IMR-90 (cell line): ENCODE measurements at regions not wholly inside any gene's neighbourhood (a gene's known extent, or its start where the extent isn't known, plus 50 kb on each side); places are given as distances from the start of the nearest gene placed in this dataset.

ENCODE experiments used
- ATAC-seq: fragments of 200-7000 bp; cut with Tn5 transposase; 2 replicates; pipeline ENCODE4 v1.9.1; 2020; ENCODE audit warnings: low read depth, mild to moderate bottlenecking, moderate library complexity
- BruUV-seq: library from RNA; stranded (reverse); fragments of 400-500 nt; replicated peaks from 2 replicates; lab custom pipeline; 2021; lab: Mats Ljungman, UMichigan
- CTCF ChIA-PET: fragments of 300-600 bp; formaldehyde crosslinking; extraction: SDS; loops from one replicate; lab custom pipeline; 2021; ENCODE audit warnings: antibody characterized with exemption; lab: Yijun Ruan, JAX
- POLR2A ChIA-PET: fragments of 300-600 bp; sonication (Branson Sonifier 250); formaldehyde crosslinking; loops from one replicate; lab custom pipeline; 2022; ENCODE audit warnings: antibody characterized with exemption; ENCODE audit not compliant: unreplicated experiment; lab: Charles Lee
- DNase-seq: peaks from one replicate; pipeline ENCODE4 v3.0.0; 2013
- H2AFZ ChIP-seq: replicated peaks from 2 replicates; pipeline ENCODE3; 2013; ENCODE audit warnings: low read length, mild to moderate bottlenecking; ENCODE audit not compliant: poor library complexity
- H2AK5ac ChIP-seq: 2 replicates; pipeline ENCODE4 v1.6.1; 2013; ENCODE audit warnings: low read depth, low read length, inconsistent platforms
- H2AK9ac ChIP-seq: replicated peaks from 2 replicates; pipeline ENCODE3; 2013; ENCODE audit warnings: mild to moderate bottlenecking, low read depth, low read length, moderate library complexity; ENCODE audit not compliant: poor library complexity
- H2BK120ac ChIP-seq: 2 replicates; pipeline ENCODE4 v1.6.1; 2013; ENCODE audit warnings: low read depth, low read length, inconsistent platforms
- H2BK15ac ChIP-seq: 3 replicates; pipeline ENCODE4 v1.6.1; 2013; ENCODE audit warnings: low read depth, low read length, inconsistent platforms
- H2BK20ac ChIP-seq: 2 replicates; pipeline ENCODE4 v1.6.1; 2013; ENCODE audit warnings: low read depth, mild to moderate bottlenecking, inconsistent platforms, low read length, moderate library complexity
- H2BK5ac ChIP-seq: 2 replicates; pipeline ENCODE4 v1.6.1; 2013; ENCODE audit warnings: mild to moderate bottlenecking, low read depth, low read length, inconsistent platforms; ENCODE audit not compliant: poor library complexity, severe bottlenecking
- H3K14ac ChIP-seq: replicated peaks from 2 replicates; pipeline ENCODE4 v1.6.1; 2013; ENCODE audit warnings: low read depth, low read length, inconsistent platforms
- H3K18ac ChIP-seq: 2 replicates; pipeline ENCODE4 v1.6.1; 2013; ENCODE audit warnings: low read depth, low read length, control low read depth
- H3K23ac ChIP-seq: 2 replicates; pipeline ENCODE4 v1.6.1; 2013; ENCODE audit warnings: low read depth, low read length, inconsistent platforms
- H3K27ac ChIP-seq: 2 replicates; pipeline ENCODE4 v1.5.1; 2013; ENCODE audit warnings: mild to moderate bottlenecking, control low read depth, low read length; ENCODE audit not compliant: insufficient read depth
- H3K27me3 ChIP-seq: 2 replicates; pipeline ENCODE4 v1.6.1; 2013; ENCODE audit warnings: low read length; ENCODE audit not compliant: control insufficient read depth, insufficient read depth
- H3K36me3 ChIP-seq: 2 replicates; pipeline ENCODE4 v1.6.1; 2013; ENCODE audit warnings: low read length, mixed read lengths; ENCODE audit not compliant: control insufficient read depth, insufficient read depth
- H3K4ac ChIP-seq: 2 replicates; pipeline ENCODE4 v1.6.1; 2013; ENCODE audit warnings: low read depth, low read length, inconsistent platforms
- H3K4me1 ChIP-seq: 2 replicates; pipeline ENCODE4 v1.6.1; 2013; ENCODE audit warnings: low read length, mixed read lengths; ENCODE audit not compliant: control insufficient read depth, insufficient read depth
- H3K4me2 ChIP-seq: 2 replicates; pipeline ENCODE4 v1.6.1; 2013; ENCODE audit warnings: low read depth, mild to moderate bottlenecking, control low read depth, low read length, moderate library complexity
- H3K4me3 ChIP-seq: 2 replicates; pipeline ENCODE4 v1.5.1; 2013; ENCODE audit warnings: low read depth, mild to moderate bottlenecking, control low read depth, low read length, moderate library complexity; ENCODE audit not compliant: insufficient read depth
- H3K56ac ChIP-seq: 2 replicates; pipeline ENCODE4 v1.6.1; 2013; ENCODE audit warnings: low read length, inconsistent platforms; ENCODE audit not compliant: insufficient read depth; ENCODE audit errors: extremely low read depth
- H3K79me1 ChIP-seq, 2 experiments: 2 replicates each; pipeline ENCODE4 v1.6.1; 2013; ENCODE audit warnings: low read length in 2 of 2, inconsistent platforms in 1 of 2, low read depth in 1 of 2
- H3K9ac ChIP-seq: 2 replicates; pipeline ENCODE4 v1.6.1; 2013; ENCODE audit warnings: low read depth, low read length, control low read depth
- H3K9me1 ChIP-seq: 2 replicates; pipeline ENCODE4 v1.6.1; 2013; ENCODE audit warnings: low read length, inconsistent platforms; ENCODE audit not compliant: insufficient read depth
- H3K9me3 ChIP-seq: 2 replicates; pipeline ENCODE4 v1.6.1; 2013; ENCODE audit warnings: low read length; ENCODE audit not compliant: control insufficient read depth, insufficient read depth
- H4K20me1 ChIP-seq: 2 replicates; pipeline ENCODE4 v1.6.1; 2013; ENCODE audit warnings: low read length, inconsistent platforms; ENCODE audit not compliant: insufficient read depth
- H4K5ac ChIP-seq: 2 replicates; pipeline ENCODE4 v1.6.1; 2013; ENCODE audit warnings: mild to moderate bottlenecking, low read depth, low read length, control low read depth
- H4K8ac ChIP-seq, 2 experiments: 2 replicates each; pipeline ENCODE4 v1.6.1; 2013; ENCODE audit warnings: low read depth in 2 of 2, low read length in 2 of 2, control low read depth in 1 of 2, inconsistent platforms in 1 of 2
- H4K91ac ChIP-seq: 2 replicates; pipeline ENCODE4 v1.6.1; 2013; ENCODE audit warnings: low read depth, low read length, inconsistent platforms; ENCODE audit not compliant: insufficient read depth
- BHLHE40 ChIP-seq: fragments of 150-350 bp; IDR thresholded peaks from 2 replicates; pipeline ENCODE4 v1.6.1; 2016; ENCODE audit warnings: mild to moderate bottlenecking, low read depth, low read length
- CEBPB ChIP-seq: IDR thresholded peaks from 2 replicates; pipeline ENCODE4 v1.6.1; 2012; ENCODE audit warnings: low read depth, low read length, improper control_type of control experiment
- CHD1 ChIP-seq: IDR thresholded peaks from 2 replicates; pipeline ENCODE4 v1.6.1; 2012; ENCODE audit warnings: low read depth, low read length, improper control_type of control experiment
- CTCF ChIP-seq: conservative IDR thresholded peaks from 2 replicates; pipeline ENCODE4 v1.5.1; 2012; ENCODE audit warnings: mild to moderate bottlenecking, low read depth, low read length, improper control_type of control experiment
- ELK1 ChIP-seq: fragments of 150-350 bp; IDR thresholded peaks from 2 replicates; pipeline ENCODE4 v1.6.1; 2016; ENCODE audit warnings: low read depth, mild to moderate bottlenecking, low read length, moderate library complexity, borderline replicate concordance
- FOS ChIP-seq: fragments of 150-350 bp; IDR thresholded peaks from 2 replicates; pipeline ENCODE4 v1.6.1; 2016; ENCODE audit warnings: low read depth, low read length
- MAFK ChIP-seq: IDR thresholded peaks from 2 replicates; pipeline ENCODE4 v1.6.1; 2012; ENCODE audit warnings: low read depth, low read length, improper control_type of control experiment
- MAZ ChIP-seq: IDR thresholded peaks from 2 replicates; pipeline ENCODE4 v1.6.1; 2012; ENCODE audit warnings: low read depth, mild to moderate bottlenecking, low read length, improper control_type of control experiment, moderate library complexity, borderline replicate concordance
- MXI1 ChIP-seq: IDR thresholded peaks from 2 replicates; pipeline ENCODE4 v1.6.1; 2012; ENCODE audit warnings: low read depth, mild to moderate bottlenecking, low read length, moderate library complexity, borderline replicate concordance
- NFE2L2 ChIP-seq: fragments of 150-350 bp; IDR thresholded peaks from 2 replicates; pipeline ENCODE4 v1.6.1; 2016; ENCODE audit warnings: low read depth, mild to moderate bottlenecking, low read length
- POLR2A ChIP-seq: IDR thresholded peaks from 2 replicates; pipeline ENCODE4 v1.6.1; 2012; ENCODE audit warnings: mild to moderate bottlenecking, low read depth, low read length
- RAD21 ChIP-seq: IDR thresholded peaks from 2 replicates; pipeline ENCODE4 v1.6.1; 2012; ENCODE audit warnings: low read length, improper control_type of control experiment
- RCOR1 ChIP-seq: IDR thresholded peaks from 2 replicates; pipeline ENCODE4 v1.6.1; 2012; ENCODE audit warnings: mild to moderate bottlenecking, low read length, improper control_type of control experiment; ENCODE audit not compliant: insufficient replicate concordance
- RFX5 ChIP-seq: IDR thresholded peaks from 2 replicates; pipeline ENCODE4 v1.8.0; 2012; ENCODE audit warnings: low read depth, mild to moderate bottlenecking, low read length, moderate library complexity
- SMC3 ChIP-seq: fragments of 150-350 bp; IDR thresholded peaks from 2 replicates; pipeline ENCODE4 v1.6.1; 2016; ENCODE audit warnings: low read depth, mild to moderate bottlenecking, antibody characterized with exemption, low read length, moderate library complexity
- USF2 ChIP-seq: fragments of 150-350 bp; IDR thresholded peaks from 2 replicates; pipeline ENCODE4 v1.6.1; 2017; ENCODE audit warnings: mild to moderate bottlenecking, antibody characterized with exemption, low read length, low read depth
- WGBS, 2 experiments: methylation state at CpG; one replicate each; pipeline versions ENCODE4 v1.1.5 to v1.1.7; 2013; ENCODE audit warnings: missing lambda C conversion rate in 2 of 2; ENCODE audit not compliant: insufficient read length in 1 of 2; ENCODE audit errors: extremely low coverage in 2 of 2; 5-methylcytosine and 5-hydroxymethylcytosine counted together
- dilution Hi-C: fragments of 300-500 bp; cut with HindIII; formaldehyde crosslinking; loops from one replicate; pipeline ENCODE4 v1.14.3; 2018; ENCODE audit warnings: low sequenced_read_pairs; ENCODE audit not compliant: unreplicated experiment
- in situ Hi-C: fragments of 300-500 bp; cut with MboI; formaldehyde crosslinking; loops from 3 replicates; pipeline ENCODE4 v1.14.3; 2019; ENCODE audit warnings: low sequenced_read_pairs, inconsistent platforms, mixed read lengths
- intact Hi-C: fragments of 100-400 bp; cut with micrococcal nuclease; formaldehyde crosslinking; loops from 2 replicates; pipeline ENCODE4 v1.10.0; 2022

GRCh38 chr3:157559401-157559800, 56.2 kb upstream of the VEPH1 start:
- WGBS, 2 experiments, result no CpG with 5 or more reads among the region's 1 CpG
- BruUV-seq, result no TSS peak

More at GRCh38 chr3:157559401-157559800, 56.2 kb upstream of the VEPH1 start:
- no peaks in the 10 kb centered on the region for H3K36me3 ChIP-seq
- intact Hi-C loops (no loop called here), in situ Hi-C loops (no loop called here), dilution Hi-C loops (no loop called here)
- H3K4me3 ChIP-seq, result no peak overlapping the region
- ChIA-PET CTCF (interaction anchor here (1.3 kb wide), 1 partner anchor 13 kb away, joined by 4 read pairs; no protein-coding TSS in a partner anchor), POLR2A (no interaction called here)
- no peak overlapping the region for H3K4ac ChIP-seq
- H2AK9ac ChIP-seq, result no peak overlapping the region
- no peaks in the 10 kb centered on the region for H3K27me3 ChIP-seq
- H2AK5ac ChIP-seq, result no peak overlapping the region
- no peak overlapping the region for H2BK5ac ChIP-seq
- no peak overlapping the region for H3K9ac ChIP-seq
- no peak overlapping the region for H3K56ac ChIP-seq
- no peak overlapping the region for H3K4me2 ChIP-seq
- H2BK20ac ChIP-seq, result no peak overlapping the region
- no peak overlapping the region for H2AFZ ChIP-seq
- no peak overlapping the region for H3K18ac ChIP-seq
- no peaks in the 10 kb centered on the region for H3K79me1 ChIP-seq
- no peak overlapping the region for H4K91ac ChIP-seq
- H3K14ac ChIP-seq, result no peak overlapping the region
- H2BK15ac ChIP-seq, result no peak overlapping the region
- no peak overlapping the region for H3K23ac ChIP-seq
- no peak overlapping the region for H4K5ac ChIP-seq
- H3K27ac ChIP-seq, result no peak overlapping the region
- no peaks in the 10 kb centered on the region for H3K4me1 ChIP-seq
- no peaks in the 10 kb centered on the region for H4K20me1 ChIP-seq
- DNase-seq (peak; percentile 42), ATAC-seq (peak; percentile 17; the same call in 1 of the 2 replicates)
- no peaks in the 10 kb centered on the region for H3K9me3 ChIP-seq
- H4K8ac ChIP-seq, result no peak overlapping the region
- H3K9me1 ChIP-seq, result no peaks in the 10 kb centered on the region
- TF ChIP-seq CEBPB, result no peak
- no peak for TF ChIP-seq RAD21
- TF ChIP-seq BHLHE40, result no peak
- TF ChIP-seq MXI1, result no peak
- no peak for TF ChIP-seq RFX5
- no peak for TF ChIP-seq RCOR1
- no peak for TF ChIP-seq SMC3
- no peak for TF ChIP-seq MAFK
- no peak for TF ChIP-seq NFE2L2
- no peak for TF ChIP-seq POLR2A
- no peak for TF ChIP-seq FOS
- no peak for TF ChIP-seq MAZ
- TF ChIP-seq ELK1, result no peak
- no peak for TF ChIP-seq CTCF
- TF ChIP-seq CHD1, result no peak
- no peak for TF ChIP-seq USF2
- H2BK120ac ChIP-seq, result no peak overlapping the region
